Lung (tissue), 11 donors: ENCODE measurements at regions not wholly inside any gene's neighbourhood (a gene's known extent, or its start where the extent isn't known, plus 50 kb on each side); places are given as distances from the start of the nearest gene placed in this dataset.
"Not testable (repeated sequence)": the region's sequence is repeated elsewhere in the genome, so short reads cannot be mapped to it uniquely, and the experiment has no call there.

Source experiments
- ATAC-seq: fragments of 200-7000 bp; cut with Tn5 transposase; one replicate; pipeline ENCODE4 v1.9.1; 2020; ENCODE audit warnings: moderate number of reproducible peaks; ENCODE audit not compliant: insufficient read depth, low FRiP score
- DNase-seq, 3 donors: peaks; one replicate each; pipeline ENCODE4 v3.0.0-alpha.2; 2013 to 2017
- H3K27ac ChIP-seq, 2 donors: one replicate each; pipeline ENCODE4 v1.5.1; 2013; ENCODE audit warnings: mild to moderate bottlenecking in 2 of 2, moderate library complexity in 2 of 2, control low read depth in 1 of 2, inconsistent platforms in 1 of 2, low read depth in 1 of 2, low read length in 1 of 2
- H3K27me3 ChIP-seq, 3 donors: one replicate each; pipeline ENCODE4 v1.5.1; 2013; ENCODE audit warnings: low read length in 2 of 3; ENCODE audit not compliant: control insufficient read depth in 3 of 3, insufficient read depth in 3 of 3
- H3K36me3 ChIP-seq, 4 donors: one replicate each; pipeline ENCODE4 v1.5.1; 2013; ENCODE audit warnings: low read length in 4 of 4, mild to moderate bottlenecking in 1 of 4, moderate library complexity in 1 of 4; ENCODE audit not compliant: control insufficient read depth in 4 of 4, insufficient read depth in 4 of 4
- H3K4me1 ChIP-seq, 5 donors: one replicate each; pipeline ENCODE4 v1.5.1; 2013; ENCODE audit warnings: low read length in 5 of 5, mild to moderate bottlenecking in 2 of 5, moderate library complexity in 1 of 5; ENCODE audit not compliant: control insufficient read depth in 5 of 5, insufficient read depth in 5 of 5
- H3K4me3 ChIP-seq: one replicate; pipeline ENCODE4 v1.5.1; 2013; ENCODE audit warnings: mild to moderate bottlenecking, control low read depth, moderate library complexity
- H3K9ac ChIP-seq, 2 donors: one replicate each; pipeline ENCODE4 v1.5.1; 2013; ENCODE audit warnings: low read length in 2 of 2, control low read depth in 1 of 2; ENCODE audit not compliant: insufficient read depth in 1 of 2
- H3K9me3 ChIP-seq, 4 donors: one replicate each; pipeline ENCODE4 v1.5.1; 2013; ENCODE audit warnings: low read length in 3 of 4, mild to moderate bottlenecking in 1 of 4, moderate library complexity in 1 of 4; ENCODE audit not compliant: control insufficient read depth in 4 of 4, insufficient read depth in 3 of 4
- CTCF ChIP-seq: IDR thresholded peaks from 2 replicates; pipeline ENCODE4 v1.5.1; 2012; ENCODE audit warnings: mild to moderate bottlenecking; ENCODE audit errors: control extremely low read depth, extremely low read depth
- WGBS, 2 donors: extraction: QIAGEN DNeasy Blood & Tissue Kit; methylation state at CpG; one replicate each; pipeline ENCODE4 v1.1.7; 2013; 5-methylcytosine and 5-hydroxymethylcytosine counted together
- donor health status: control.
- donor health status: control.
- donor health status: Bipolar disorder and iron deficiency.
- donor health status: healthy.
- donor health status: DM: yes; HTN: yes; CAD: no.

GRCh38 chr4:164595751-164596150, 158.2 kb upstream of the SMIM31 start:
- WGBS, 2 donors = 79 to 82% methylated on average over 4 of the region's 4 CpGs

GRCh38 chr4:164596318-164596878, 157.5 kb upstream of the SMIM31 start:
- DNase-seq = no peak
- no peak for ATAC-seq

More at GRCh38 chr4:164595751-164596150, 158.2 kb upstream of the SMIM31 start:
- Histone ChIP-seq H3K9me3 (peaks cover 0 to 2% (median 0%) of the 10 kb centered on the region in 4 donors), H3K4me1 (peaks cover 0 to 7% (median 0%) of the 10 kb centered on the region in 5 donors), H3K27me3 (no peaks in the 10 kb centered on the region), H3K27ac (no peak overlapping the region), H3K36me3 (no peaks in the 10 kb centered on the region), H3K9ac (no peak overlapping the region), H3K4me3 (no peak overlapping the region)
- TF ChIP-seq CTCF = no peak
- no peak for DNase-seq
- ATAC-seq = no peak

GRCh38 chr4:164596927-164597326, 157.0 kb upstream of the SMIM31 start:
- no peak for TF ChIP-seq CTCF
- H3K36me3 ChIP-seq = no peaks in the 10 kb centered on the region
- H3K27me3 ChIP-seq = no peaks in the 10 kb centered on the region
- H3K4me3 ChIP-seq = no peak overlapping the region
- no peak for ATAC-seq
- 19 to 32% methylated on average over 1 of the region's 1 CpG for WGBS, 2 donors
- no peak overlapping the region for H3K27ac ChIP-seq
- DNase-seq = no peak
- peaks cover 0 to 3% (median 1%) of the 10 kb centered on the region in 4 donors for H3K9me3 ChIP-seq
- H3K9ac ChIP-seq = no peak overlapping the region
- no peaks in the 10 kb centered on the region for H3K4me1 ChIP-seq

More at GRCh38 chr4:164596318-164596878, 157.5 kb upstream of the SMIM31 start:
- Histone ChIP-seq H3K4me1 (peaks cover 0 to under 1% (median 0%) of the 10 kb centered on the region in 5 donors), H3K36me3 (no peaks in the 10 kb centered on the region), H3K27ac (no peak overlapping the region), H3K4me3 (no peak overlapping the region), H3K9ac (no peak overlapping the region), H3K27me3 (no peaks in the 10 kb centered on the region), H3K9me3 (peaks cover 0 to 2% (median 0%) of the 10 kb centered on the region in 4 donors)
- WGBS, 2 donors = 87 to 90% methylated on average over 17 of the region's 17 CpGs
- no peak for TF ChIP-seq CTCF

- Histone ChIP-seq H3K27me3 (no peaks in the 10 kb centered on the region), H3K9ac (no peak overlapping the region), H3K36me3 (no peaks in the 10 kb centered on the region), H3K9me3 (peaks cover 0 to 6% (median 0%) of the 10 kb centered on the region in 4 donors), H3K4me1 (no peaks in the 10 kb centered on the region), H3K27ac (no peak overlapping the region), H3K4me3 (no peak overlapping the region)
- no peak for TF ChIP-seq CTCF
- ATAC-seq = no peak
- 50 to 81% methylated on average over 1 of the region's 1 CpG for WGBS, 2 donors
- DNase-seq = no peak
Measured at GRCh38 chr4:164601653-164602052, 152.3 kb upstream of the SMIM31 start.

- not testable (repeated sequence) for DNase-seq
- 75% methylated on average over 6 of the region's 6 CpGs for WGBS, 2 donors
Measured at GRCh38 chr4:164605791-164606190, 148.1 kb upstream of the SMIM31 start.

More at GRCh38 chr4:164605791-164606190, 148.1 kb upstream of the SMIM31 start:
- H3K27me3 ChIP-seq, H3K36me3 ChIP-seq, H3K27ac ChIP-seq, H3K4me1 ChIP-seq, ATAC-seq, H3K9ac ChIP-seq, H3K9me3 ChIP-seq, H3K4me3 ChIP-seq: not testable (repeated sequence)
